Body of pancreas (tissue), 4 donors: ENCODE measurements at regions not wholly inside any gene's neighbourhood (a gene's known extent, or its start where the extent isn't known, plus 50 kb on each side); places are given as distances from the start of the nearest gene placed in this dataset.

Source experiments
- CTCF ChIP-seq, 7 experiments: fragments of 450-650 bp in 4 of 7; fragments of 200-600 bp in 3 of 7; sonication (generic) in 3 of 7; IDR thresholded peaks; one replicate each; pipeline ENCODE4 v1.5.1; 2016 to 2019; ENCODE audit warnings: antibody characterized with exemption in 7 of 7
- POLR2A ChIP-seq, 3 donors: fragments of 450-650 bp; IDR thresholded peaks; one replicate each; pipeline ENCODE4 v1.6.1; 2016; ENCODE audit warnings: antibody characterized with exemption in 3 of 3, mild to moderate bottlenecking in 2 of 3

GRCh38 chr10:8297107-8297506, 242.6 kb downstream of the GATA3 start:
- no peak for TF ChIP-seq CTCF (IDR thresholded peaks at IDR 0.05)
- no peak for TF ChIP-seq POLR2A (IDR thresholded peaks at IDR 0.05)
